ENCODE measurements at regions not wholly inside any gene's neighbourhood (a gene's known extent, or its start where the extent isn't known, plus 50 kb on each side); places are given as distances from the start of the nearest gene placed in this dataset.
A peak's percentile ranks its signal among the peaks of the same experiment; 100 is the strongest.
"Not testable (repeated sequence)": the region's sequence is repeated elsewhere in the genome, so short reads cannot be mapped to it uniquely, and the experiment has no call there.

- peak; percentile 62 for DNase-seq
Observed at GRCh38 chr21:32940079-32941014, 85.4 kb upstream of the OLIG2 start.

- no peak for DNase-seq
Observed at GRCh38 chr21:32941263-32941662, 84.5 kb upstream of the OLIG2 start.

GRCh38 chr21:32946654-32947053, 79.1 kb upstream of the OLIG2 start:
- no peak for DNase-seq

- no peak for DNase-seq
Observed at GRCh38 chr21:32947736-32948135, 78.0 kb upstream of the OLIG2 start.

- no peak for DNase-seq
Observed at GRCh38 chr21:32949701-32950100, 76.0 kb upstream of the OLIG2 start.

GRCh38 chr21:32951041-32951440, 74.7 kb upstream of the OLIG2 start:
- no peak for DNase-seq

GRCh38 chr21:32954353-32954752, 71.4 kb upstream of the OLIG2 start:
- no peak for DNase-seq

GRCh38 chr21:32955311-32956060, 70.2 kb upstream of the OLIG2 start:
- DNase-seq = no peak

GRCh38 chr21:32956061-32956656, 69.6 kb upstream of the OLIG2 start:
- no peak for DNase-seq

GRCh38 chr21:32957545-32957944, 68.2 kb upstream of the OLIG2 start:
- DNase-seq = no peak

GRCh38 chr21:32958288-32959002, 67.3 kb upstream of the OLIG2 start:
- DNase-seq = no peak

GRCh38 chr21:32962268-32962667, 63.5 kb upstream of the OLIG2 start:
- DNase-seq = no peak

GRCh38 chr21:32965129-32965680, 60.5 kb upstream of the OLIG2 start:
- DNase-seq = no peak

GRCh38 chr21:32966120-32966519, 59.6 kb upstream of the OLIG2 start:
- DNase-seq = peak; percentile 2

GRCh38 chr21:32968103-32968502, 57.6 kb upstream of the OLIG2 start:
- DNase-seq = not testable (repeated sequence)

GRCh38 chr21:32974653-32975052, 51.1 kb upstream of the OLIG2 start:
- no peak for DNase-seq

GRCh38 chr21:32975811-32976431, 49.8 kb upstream of the OLIG2 start:
- DNase-seq = no peak

All from CD4-positive, alpha-beta T cell treated with Interleukin-10 for 1 hour (primary cell).